ENCODE measurements at regions not wholly inside any gene's neighbourhood (a gene's known extent, or its start where the extent isn't known, plus 50 kb on each side); places are given as distances from the start of the nearest gene placed in this dataset.

GRCh38 chr14:49447540-49448107, 138.6 kb downstream of the RPS29 start:
- TF ChIP-seq, protein P1, sequence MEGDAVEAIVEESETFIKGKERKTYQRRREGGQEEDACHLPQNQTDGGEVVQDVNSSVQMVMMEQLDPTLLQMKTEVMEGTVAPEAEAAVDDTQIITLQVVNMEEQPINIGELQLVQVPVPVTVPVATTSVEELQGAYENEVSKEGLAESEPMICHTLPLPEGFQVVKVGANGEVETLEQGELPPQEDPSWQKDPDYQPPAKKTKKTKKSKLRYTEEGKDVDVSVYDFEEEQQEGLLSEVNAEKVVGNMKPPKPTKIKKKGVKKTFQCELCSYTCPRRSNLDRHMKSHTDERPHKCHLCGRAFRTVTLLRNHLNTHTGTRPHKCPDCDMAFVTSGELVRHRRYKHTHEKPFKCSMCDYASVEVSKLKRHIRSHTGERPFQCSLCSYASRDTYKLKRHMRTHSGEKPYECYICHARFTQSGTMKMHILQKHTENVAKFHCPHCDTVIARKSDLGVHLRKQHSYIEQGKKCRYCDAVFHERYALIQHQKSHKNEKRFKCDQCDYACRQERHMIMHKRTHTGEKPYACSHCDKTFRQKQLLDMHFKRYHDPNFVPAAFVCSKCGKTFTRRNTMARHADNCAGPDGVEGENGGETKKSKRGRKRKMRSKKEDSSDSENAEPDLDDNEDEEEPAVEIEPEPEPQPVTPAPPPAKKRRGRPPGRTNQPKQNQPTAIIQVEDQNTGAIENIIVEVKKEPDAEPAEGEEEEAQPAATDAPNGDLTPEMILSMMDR (IDR thresholded peaks at IDR 0.05): no peak
- TF ChIP-seq EZH2 (IDR thresholded peaks at IDR 0.05): no peak

All from neural progenitor cell (in vitro differentiated cells).